ENCODE measurements at regions not wholly inside any gene's neighbourhood (a gene's known extent, or its start where the extent isn't known, plus 50 kb on each side); places are given as distances from the start of the nearest gene placed in this dataset.
"Not testable (repeated sequence)": the region's sequence is repeated elsewhere in the genome, so short reads cannot be mapped to it uniquely, and the experiment has no call there.

- not testable (repeated sequence) for H3K27ac ChIP-seq; H3K27me3 ChIP-seq; H3K4me1 ChIP-seq; H3K9me3 ChIP-seq; H3K36me3 ChIP-seq; H3K4me3 ChIP-seq; DNase-seq (ENCODE audit: low spot score in 2 of 2)
- WGBS, result no CpG with 5 or more reads among the region's 23 CpGs
Observed at GRCh38 chr9:41679312-41679711, 449.9 kb downstream of the CNTNAP3B start.

DNA sequence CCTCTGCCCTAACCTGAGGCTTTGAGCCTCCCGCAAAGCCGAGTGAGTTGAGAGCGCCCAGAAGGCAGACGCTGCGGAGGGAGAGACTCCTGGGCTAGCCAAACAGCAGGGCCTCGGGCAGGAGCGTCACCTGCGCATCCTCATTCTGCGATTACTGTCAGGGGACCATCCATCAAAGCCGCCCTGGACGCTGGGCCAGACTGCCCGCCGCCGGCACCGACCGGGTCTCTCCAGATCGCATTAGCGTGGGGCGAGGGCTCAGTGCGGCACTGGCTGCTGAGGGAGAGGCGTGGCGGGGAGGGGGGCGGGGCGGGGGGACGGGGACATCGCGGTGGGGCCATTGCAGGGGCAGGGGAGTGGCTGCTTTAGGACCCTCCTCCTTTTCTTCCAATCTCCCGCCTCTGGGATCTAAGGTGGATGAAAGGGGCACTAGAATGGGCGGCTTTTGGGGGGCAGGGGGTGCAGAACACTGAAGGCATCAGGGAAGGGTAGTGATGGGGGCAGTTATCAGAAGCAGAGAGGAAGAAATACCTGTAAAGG lies 465.7 kb downstream of the CNTNAP3B start:
- H3K9me3 ChIP-seq; H3K4me1 ChIP-seq; DNase-seq (ENCODE audit: low spot score in 2 of 2); H3K4me3 ChIP-seq; H3K27ac ChIP-seq; H3K36me3 ChIP-seq; H3K27me3 ChIP-seq: not testable (repeated sequence)
- no CpG with 5 or more reads among the region's 29 CpGs for WGBS

GRCh38 chr9:41658706-41659105 lies 469.6 kb upstream of the ZNG1F start:
- not testable (repeated sequence) for H3K4me3 ChIP-seq; H3K27me3 ChIP-seq; H3K4me1 ChIP-seq; H3K9me3 ChIP-seq; H3K36me3 ChIP-seq; DNase-seq (ENCODE audit: low spot score in 2 of 2); H3K27ac ChIP-seq
- 77% methylated on average over 4 of the region's 10 CpGs for WGBS

DNA sequence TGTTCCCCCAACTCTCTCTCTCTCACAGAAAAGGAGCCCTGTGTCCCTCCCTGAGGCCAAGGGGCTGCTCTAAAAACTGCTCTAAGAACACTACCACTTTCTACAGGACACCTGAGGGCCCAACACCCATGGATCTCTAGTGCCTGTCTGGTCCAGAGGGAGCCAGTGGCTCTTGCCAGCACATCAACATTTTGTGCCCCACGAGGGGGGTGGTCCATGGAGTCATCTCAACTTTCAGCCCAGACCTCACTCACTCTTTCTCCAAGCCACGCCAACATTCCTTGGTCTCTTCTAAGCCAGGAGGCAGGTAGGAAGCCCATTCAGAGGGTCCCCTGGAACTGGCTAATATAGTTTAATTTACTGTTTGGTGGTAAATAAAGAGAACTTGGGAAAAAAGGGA lies 469.0 kb upstream of the ZNG1F start:
- not testable (repeated sequence) for DNase-seq (ENCODE audit: low spot score in 2 of 2); H3K4me1 ChIP-seq; H3K4me3 ChIP-seq; H3K36me3 ChIP-seq; H3K27me3 ChIP-seq; H3K9me3 ChIP-seq; H3K27ac ChIP-seq
- 58% methylated on average over 2 of the region's 2 CpGs for WGBS

DNA sequence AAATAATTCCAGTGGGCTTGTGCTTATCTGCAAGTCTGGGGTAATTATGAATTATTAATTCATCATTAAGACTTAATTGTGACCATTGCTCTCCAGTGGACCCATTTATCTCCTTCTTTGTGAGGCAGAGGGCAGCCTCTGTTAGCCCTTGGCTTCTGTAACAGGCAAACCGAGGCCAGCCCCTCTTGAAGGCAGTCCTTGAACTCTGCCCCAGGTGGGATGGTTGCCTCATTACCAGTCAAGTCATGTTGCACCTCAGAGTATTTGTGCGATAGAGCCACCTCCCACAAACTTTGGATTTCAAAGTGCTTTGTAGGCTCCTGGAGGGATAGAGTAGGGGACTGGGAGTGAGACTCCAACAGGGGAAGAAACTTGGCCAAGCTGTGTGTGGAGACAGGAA lies 468.0 kb upstream of the ZNG1F start:
- H3K27ac ChIP-seq; H3K4me1 ChIP-seq; H3K36me3 ChIP-seq; H3K4me3 ChIP-seq; DNase-seq (ENCODE audit: low spot score in 2 of 2); H3K27me3 ChIP-seq; H3K9me3 ChIP-seq: not testable (repeated sequence)
- 86% methylated on average over 2 of the region's 2 CpGs for WGBS

DNA sequence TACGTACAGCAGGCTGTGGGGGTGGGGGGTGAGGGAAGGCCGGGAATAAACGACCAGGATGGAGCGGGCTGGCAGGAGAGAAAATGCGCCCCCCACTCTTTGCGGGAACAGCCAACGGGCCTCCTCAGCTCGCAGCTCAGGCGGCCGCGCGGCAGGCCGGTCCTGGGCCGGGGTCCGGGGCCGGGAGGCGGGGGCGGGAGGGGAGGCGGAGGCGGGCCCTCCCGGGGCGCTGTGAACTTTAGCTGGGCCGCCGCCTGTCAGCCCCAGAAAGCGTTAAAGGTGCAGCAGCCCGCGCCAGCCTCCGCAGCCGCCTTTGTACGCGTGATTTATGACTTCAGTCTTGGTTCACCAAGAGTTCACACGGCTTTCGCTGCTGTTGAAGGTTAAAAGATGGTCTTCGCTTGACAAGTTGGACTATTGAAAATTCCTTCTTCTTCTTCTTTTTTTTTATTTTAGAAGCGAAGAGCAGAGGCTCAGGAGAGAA lies 466.0 kb upstream of the ZNG1F start:
- not testable (repeated sequence) for H3K9me3 ChIP-seq; H3K27me3 ChIP-seq; DNase-seq (ENCODE audit: low spot score in 2 of 2); H3K36me3 ChIP-seq; H3K4me3 ChIP-seq; H3K27ac ChIP-seq; H3K4me1 ChIP-seq
- 40% methylated on average over 20 of the region's 35 CpGs for WGBS

DNA sequence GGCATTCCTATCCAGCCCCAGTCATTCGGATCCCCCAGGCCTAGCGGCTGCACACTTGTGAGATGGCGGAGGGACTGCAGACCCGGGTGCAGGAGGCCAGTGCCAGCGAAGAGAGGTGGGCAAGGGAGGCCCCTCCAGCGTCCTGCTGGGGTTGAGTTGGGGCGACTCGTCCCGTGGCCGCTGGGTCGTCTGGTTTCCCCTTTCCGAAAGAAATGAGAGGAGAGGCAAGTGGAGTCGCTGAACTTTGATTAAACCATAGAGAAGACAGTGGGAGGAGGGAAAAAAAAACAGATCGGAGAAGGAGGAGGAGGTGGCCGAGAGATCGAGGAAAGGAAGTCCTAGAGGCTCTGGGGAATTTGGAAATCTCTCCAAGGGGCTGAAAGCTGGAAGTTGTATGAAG lies 465.2 kb upstream of the ZNG1F start:
- H3K36me3 ChIP-seq; H3K4me3 ChIP-seq; DNase-seq (ENCODE audit: low spot score in 2 of 2); H3K9me3 ChIP-seq; H3K27ac ChIP-seq; H3K27me3 ChIP-seq; H3K4me1 ChIP-seq: not testable (repeated sequence)
- WGBS, result 81% methylated on average over 13 of the region's 16 CpGs

DNA sequence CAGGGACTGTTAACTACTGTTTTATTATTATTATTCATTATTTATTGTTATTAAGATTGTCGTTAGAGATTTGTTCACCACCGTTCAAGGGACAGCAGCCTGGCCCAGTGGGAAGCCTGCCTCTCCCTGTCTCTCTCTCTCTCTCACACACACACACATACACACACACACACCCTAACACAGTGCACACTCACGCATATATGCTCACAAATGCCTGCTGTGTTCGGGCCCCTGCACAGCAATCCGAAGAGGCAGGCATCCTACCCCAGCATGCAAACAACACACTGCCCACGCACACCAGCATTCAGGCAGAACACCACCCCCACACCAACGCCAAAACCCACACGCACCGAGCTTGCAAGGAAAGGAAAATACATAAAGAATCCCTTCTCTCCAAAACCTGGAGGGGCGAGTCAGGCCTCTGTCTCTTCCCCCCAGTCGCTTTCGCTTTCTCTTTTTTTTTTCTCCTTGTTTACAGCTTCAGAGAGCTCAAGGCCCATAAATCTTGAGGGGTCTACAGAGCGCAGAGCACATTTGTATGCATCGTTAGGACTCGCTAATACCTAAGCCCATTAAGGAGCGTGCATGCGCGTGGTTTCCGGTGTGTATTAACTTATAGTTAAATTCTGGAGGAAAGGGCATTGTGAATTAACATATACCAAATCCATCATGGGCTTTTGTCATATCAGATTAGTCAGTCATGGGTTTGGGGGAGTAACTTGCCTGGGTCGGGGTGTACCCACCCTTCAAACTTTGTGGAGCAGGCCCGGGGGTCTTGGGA lies 464.6 kb upstream of the ZNG1F start:
- H3K27ac ChIP-seq; H3K4me3 ChIP-seq; H3K9me3 ChIP-seq; H3K36me3 ChIP-seq; DNase-seq (ENCODE audit: low spot score in 2 of 2); H3K4me1 ChIP-seq; H3K27me3 ChIP-seq: not testable (repeated sequence)
- WGBS, result 73% methylated on average over 13 of the region's 21 CpGs

DNA sequence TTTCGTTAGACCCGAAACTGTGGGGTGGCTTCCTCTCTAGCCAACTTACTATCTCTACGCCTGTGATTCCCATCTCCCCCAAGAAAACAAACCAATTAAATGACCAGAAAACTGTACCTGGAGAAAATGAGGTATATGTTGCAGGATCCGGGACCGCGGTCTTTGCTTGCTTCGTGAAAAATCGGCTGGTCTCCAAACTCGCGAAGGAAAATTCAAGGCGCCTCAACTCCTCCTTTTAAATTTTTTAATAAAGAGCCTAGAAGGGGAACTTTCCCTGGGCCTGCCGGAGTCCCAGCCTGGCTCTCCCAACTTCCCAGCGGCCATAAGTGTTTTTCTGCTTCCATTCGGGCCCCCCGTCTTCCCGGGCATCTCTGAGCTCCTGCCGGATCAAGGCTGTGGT lies 463.7 kb upstream of the ZNG1F start:
- WGBS, result 97% methylated on average over 14 of the region's 17 CpGs
- not testable (repeated sequence) for H3K36me3 ChIP-seq; H3K9me3 ChIP-seq; H3K27ac ChIP-seq; H3K4me1 ChIP-seq; DNase-seq (ENCODE audit: low spot score in 2 of 2); H3K4me3 ChIP-seq; H3K27me3 ChIP-seq

- not testable (repeated sequence) for DNase-seq (ENCODE audit: low spot score in 2 of 2)
Observed at GRCh38 chr9:41652100-41652713, 463.1 kb upstream of the ZNG1F start.

GRCh38 chr9:41650086-41650485 lies 461.0 kb upstream of the ZNG1F start:
- DNase-seq (ENCODE audit: low spot score in 2 of 2); H3K27ac ChIP-seq; H3K27me3 ChIP-seq; H3K4me3 ChIP-seq; H3K4me1 ChIP-seq; H3K36me3 ChIP-seq; H3K9me3 ChIP-seq: not testable (repeated sequence)
- no CpG with 5 or more reads among the region's 5 CpGs for WGBS

More at GRCh38 chr9:41652100-41652713, 463.1 kb upstream of the ZNG1F start:
- not testable (repeated sequence) for H3K4me3 ChIP-seq, H3K4me1 ChIP-seq, H3K27ac ChIP-seq, H3K36me3 ChIP-seq, H3K9me3 ChIP-seq, H3K27me3 ChIP-seq
- WGBS, result 80% methylated on average over 3 of the region's 29 CpGs

GRCh38 chr9:41648564-41648963 lies 459.4 kb upstream of the ZNG1F start:
- not testable (repeated sequence) for H3K27me3 ChIP-seq, H3K36me3 ChIP-seq, H3K9me3 ChIP-seq, H3K4me1 ChIP-seq, H3K27ac ChIP-seq
- peak overlapping the region; percentile 20 for H3K4me3 ChIP-seq
- WGBS, result no CpG with 5 or more reads among the region's 19 CpGs
- DNase-seq (ENCODE audit: low spot score in 2 of 2), result peak in 1 of 2 donors; percentile 49

DNA sequence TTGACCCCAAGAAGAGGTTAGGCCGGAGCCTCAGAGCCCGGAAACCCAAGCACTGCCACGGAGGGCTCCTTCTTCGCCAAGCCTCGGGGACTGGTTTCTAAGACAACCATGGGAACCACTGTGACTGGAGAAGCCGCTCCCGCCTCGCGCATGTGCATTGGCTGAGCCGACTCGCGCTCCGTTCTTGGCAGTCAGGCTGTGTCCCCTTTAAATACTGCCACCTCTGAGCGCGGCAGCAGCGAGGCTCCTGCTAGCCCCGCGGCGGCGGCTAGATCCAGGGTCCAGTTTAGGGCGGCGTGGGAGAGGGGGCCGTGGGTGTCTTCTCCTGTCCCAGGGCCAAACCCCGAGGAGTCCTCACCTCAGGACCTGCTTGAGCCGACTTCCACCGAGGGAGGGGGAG lies 457.1 kb upstream of the ZNG1F start:
- H3K4me3 ChIP-seq; DNase-seq (ENCODE audit: low spot score in 2 of 2); H3K27me3 ChIP-seq; H3K36me3 ChIP-seq; H3K27ac ChIP-seq; H3K4me1 ChIP-seq; H3K9me3 ChIP-seq: not testable (repeated sequence)
- 96% methylated on average over 13 of the region's 26 CpGs for WGBS

- H3K27ac ChIP-seq, result peak overlapping the region; percentile 48
- WGBS, result 0% methylated on average over 3 of the region's 55 CpGs
- DNase-seq (ENCODE audit: low spot score in 2 of 2), result peak in 1 of 2 donors; percentile 71
- peak overlapping the region; percentile 45 for H3K4me3 ChIP-seq
- H3K36me3 ChIP-seq, H3K27me3 ChIP-seq, H3K9me3 ChIP-seq, H3K4me1 ChIP-seq: not testable (repeated sequence)
Observed at GRCh38 chr9:41643571-41644279, 454.6 kb upstream of the ZNG1F start.
